Parathyroid adenoma (tissue), 2 donors: ENCODE measurements at regions not wholly inside any gene's neighbourhood (a gene's known extent, or its start where the extent isn't known, plus 50 kb on each side); places are given as distances from the start of the nearest gene placed in this dataset.

Experiments used
- H2AFZ ChIP-seq: fragments of 300-600 bp; sonication (generic); one replicate; pipeline ENCODE4 v1.7.0; 2017; ENCODE audit warnings: antibody characterized with exemption, mild to moderate bottlenecking
- H3K27ac ChIP-seq: fragments of 300-600 bp; sonication (generic); one replicate; pipeline ENCODE4 v1.7.0; 2017
- H3K27me3 ChIP-seq: fragments of 300-600 bp; sonication (generic); one replicate; pipeline ENCODE4 v1.7.0; 2017; ENCODE audit warnings: low read length; ENCODE audit not compliant: control insufficient read depth, insufficient read depth
- H3K36me3 ChIP-seq: fragments of 300-600 bp; sonication (generic); one replicate; pipeline ENCODE4 v1.7.0; 2017; ENCODE audit warnings: low read length; ENCODE audit not compliant: control insufficient read depth, insufficient read depth
- H3K4me1 ChIP-seq: fragments of 300-600 bp; sonication (generic); one replicate; pipeline ENCODE4 v1.7.0; 2017; ENCODE audit warnings: control low read depth
- H3K4me2 ChIP-seq: fragments of 300-600 bp; sonication (generic); one replicate; pipeline ENCODE4 v1.7.0; 2017; ENCODE audit warnings: low read length
- H3K4me3 ChIP-seq: fragments of 300-600 bp; sonication (generic); one replicate; pipeline ENCODE4 v1.7.0; 2017; ENCODE audit warnings: low read depth, low read length
- H3K79me2 ChIP-seq: fragments of 300-600 bp; sonication (generic); one replicate; pipeline ENCODE4 v1.7.0; 2017; ENCODE audit warnings: control low read depth
- H3K9ac ChIP-seq: fragments of 300-600 bp; sonication (generic); one replicate; pipeline ENCODE4 v1.7.0; 2017; ENCODE audit warnings: mild to moderate bottlenecking
- H3K9me3 ChIP-seq: fragments of 300-600 bp; sonication (generic); one replicate; pipeline ENCODE4 v1.7.0; 2017; ENCODE audit warnings: low read length; ENCODE audit not compliant: control insufficient read depth
- CTCF ChIP-seq: fragments of 300-600 bp; sonication (generic); IDR thresholded peaks from one replicate; pipeline ENCODE4 v1.7.0; 2017; ENCODE audit warnings: antibody characterized with exemption, mild to moderate bottlenecking
- donor health status: primary hyperparathyroidism.

- no peaks in the 10 kb centered on the region for H3K79me2 ChIP-seq
- H3K4me1 ChIP-seq = no peaks in the 10 kb centered on the region
- H3K4me2 ChIP-seq = no peak overlapping the region
- no peaks in the 10 kb centered on the region for H3K36me3 ChIP-seq
- H3K9ac ChIP-seq = no peak overlapping the region
- H3K27ac ChIP-seq = no peak overlapping the region
- no peak for TF ChIP-seq CTCF
- no peak overlapping the region for H3K4me3 ChIP-seq
- H3K27me3 ChIP-seq = peaks cover 2% of the 10 kb centered on the region
- no peaks in the 10 kb centered on the region for H3K9me3 ChIP-seq
- H2AFZ ChIP-seq = no peak overlapping the region
These were observed 174.8 kb upstream of the RTL1 start for GRCh38 chr14:101078170-101078891.

GRCh38 chr14:101078892-101079221, 175.3 kb upstream of the RTL1 start:
- Histone ChIP-seq H3K4me2 (no peak overlapping the region), H3K79me2 (no peaks in the 10 kb centered on the region), H3K27me3 (peaks cover 2% of the 10 kb centered on the region), H3K9ac (no peak overlapping the region), H3K4me1 (no peaks in the 10 kb centered on the region), H3K36me3 (no peaks in the 10 kb centered on the region), H3K27ac (no peak overlapping the region), H3K4me3 (no peak overlapping the region), H2AFZ (no peak overlapping the region), H3K9me3 (no peaks in the 10 kb centered on the region)
- TF ChIP-seq CTCF = no peak

- H3K9ac ChIP-seq = no peak overlapping the region
- H2AFZ ChIP-seq = no peak overlapping the region
- H3K4me1 ChIP-seq = no peaks in the 10 kb centered on the region
- H3K36me3 ChIP-seq = no peaks in the 10 kb centered on the region
- H3K4me3 ChIP-seq = no peak overlapping the region
- H3K27me3 ChIP-seq = peaks cover 2% of the 10 kb centered on the region
- no peak for TF ChIP-seq CTCF
- H3K27ac ChIP-seq = no peak overlapping the region
- no peaks in the 10 kb centered on the region for H3K79me2 ChIP-seq
- H3K9me3 ChIP-seq = no peaks in the 10 kb centered on the region
- no peak overlapping the region for H3K4me2 ChIP-seq
These were observed 177.5 kb upstream of the RTL1 start for GRCh38 chr14:101080922-101081593.

GRCh38 chr14:101082036-101082435, 178.5 kb upstream of the RTL1 start:
- Histone ChIP-seq H2AFZ (no peak overlapping the region), H3K27ac (no peak overlapping the region), H3K27me3 (peaks cover under 1% of the 10 kb centered on the region), H3K4me1 (no peaks in the 10 kb centered on the region), H3K9me3 (no peaks in the 10 kb centered on the region), H3K36me3 (no peaks in the 10 kb centered on the region), H3K4me2 (no peak overlapping the region), H3K4me3 (no peak overlapping the region), H3K79me2 (no peaks in the 10 kb centered on the region), H3K9ac (no peak overlapping the region)
- TF ChIP-seq CTCF = no peak
